ENCODE measurements at regions not wholly inside any gene's neighbourhood (a gene's known extent, or its start where the extent isn't known, plus 50 kb on each side); places are given as distances from the start of the nearest gene placed in this dataset.

- TF ChIP-seq CTCF (IDR thresholded peaks at IDR 0.05 in 4 of 5, conservative IDR thresholded peaks at IDR 0.05 in 1 of 5): no peak
- no peak for TF ChIP-seq POLR2A (IDR thresholded peaks at IDR 0.05)
Measured at GRCh38 chr1:239997160-239997514, 94.5 kb upstream of the FMN2 start.

All from gastrocnemius medialis (tissue), 4 donors.